ENCODE measurements at regions not wholly inside any gene's neighbourhood (a gene's known extent, or its start where the extent isn't known, plus 50 kb on each side); places are given as distances from the start of the nearest gene placed in this dataset.
"Not testable (repeated sequence)": the region's sequence is repeated elsewhere in the genome, so short reads cannot be mapped to it uniquely, and the experiment has no call there.

DNA sequence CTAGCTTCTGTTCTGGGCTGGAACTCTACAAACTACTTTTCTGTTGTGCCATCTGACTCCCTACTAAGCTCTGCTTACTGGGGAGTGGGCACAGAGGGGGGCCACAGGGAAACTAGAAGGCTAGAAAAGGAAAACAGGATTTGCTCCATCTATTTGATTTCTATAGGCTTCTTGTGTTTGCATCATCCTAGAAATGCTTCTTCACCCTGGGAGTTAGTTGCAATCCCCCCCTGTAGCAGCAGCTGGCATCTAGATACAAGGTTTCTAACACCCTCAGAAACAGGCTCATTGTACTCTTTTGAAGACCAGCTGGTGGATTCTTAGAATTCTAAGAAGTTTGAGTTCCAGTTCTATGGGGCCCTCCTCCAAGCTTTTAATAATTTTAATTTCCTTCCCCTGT is 213.4 kb downstream of the TMA16 start:
- Histone ChIP-seq H3K4me3 (no peak overlapping the region), H3K27ac (no peak overlapping the region), H3K36me3 (no peaks in the 10 kb centered on the region), H3K27me3 (no peaks in the 10 kb centered on the region), H3K9me3 (no peaks in the 10 kb centered on the region), H3K4me1 (no peaks in the 10 kb centered on the region)
- DNase-seq = no peak
- intact Hi-C loops (cut with DNase I) = no loop called here
- no peak for TF ChIP-seq POLR2A (IDR thresholded peaks at IDR 0.05)
- TF ChIP-seq, protein P1, sequence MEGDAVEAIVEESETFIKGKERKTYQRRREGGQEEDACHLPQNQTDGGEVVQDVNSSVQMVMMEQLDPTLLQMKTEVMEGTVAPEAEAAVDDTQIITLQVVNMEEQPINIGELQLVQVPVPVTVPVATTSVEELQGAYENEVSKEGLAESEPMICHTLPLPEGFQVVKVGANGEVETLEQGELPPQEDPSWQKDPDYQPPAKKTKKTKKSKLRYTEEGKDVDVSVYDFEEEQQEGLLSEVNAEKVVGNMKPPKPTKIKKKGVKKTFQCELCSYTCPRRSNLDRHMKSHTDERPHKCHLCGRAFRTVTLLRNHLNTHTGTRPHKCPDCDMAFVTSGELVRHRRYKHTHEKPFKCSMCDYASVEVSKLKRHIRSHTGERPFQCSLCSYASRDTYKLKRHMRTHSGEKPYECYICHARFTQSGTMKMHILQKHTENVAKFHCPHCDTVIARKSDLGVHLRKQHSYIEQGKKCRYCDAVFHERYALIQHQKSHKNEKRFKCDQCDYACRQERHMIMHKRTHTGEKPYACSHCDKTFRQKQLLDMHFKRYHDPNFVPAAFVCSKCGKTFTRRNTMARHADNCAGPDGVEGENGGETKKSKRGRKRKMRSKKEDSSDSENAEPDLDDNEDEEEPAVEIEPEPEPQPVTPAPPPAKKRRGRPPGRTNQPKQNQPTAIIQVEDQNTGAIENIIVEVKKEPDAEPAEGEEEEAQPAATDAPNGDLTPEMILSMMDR (IDR thresholded peaks at IDR 0.05) = no peak

- Histone ChIP-seq H3K27me3 (no peaks in the 10 kb centered on the region), H3K4me1 (no peaks in the 10 kb centered on the region), H3K9me3 (no peaks in the 10 kb centered on the region), H3K36me3 (no peaks in the 10 kb centered on the region), H3K27ac (no peak overlapping the region), H3K4me3 (no peak overlapping the region)
- 88 to 91% methylated on average over 1 of the region's 1 CpG for WGBS, 2 donors
- no peak for DNase-seq
- intact Hi-C loops (cut with DNase I) = no loop called here
- TF ChIP-seq, protein P1 (IDR thresholded peaks at IDR 0.05) = no peak
- no peak for TF ChIP-seq POLR2A (IDR thresholded peaks at IDR 0.05)
Observed at GRCh38 chr4:163709601-163710000, 215.1 kb downstream of the TMA16 start.

GRCh38 chr4:163710158-163710557 is 215.7 kb downstream of the TMA16 start:
- no peak overlapping the region for H3K27ac ChIP-seq
- no peak overlapping the region for H3K4me3 ChIP-seq
- H3K4me1 ChIP-seq = no peaks in the 10 kb centered on the region
- intact Hi-C loops (cut with DNase I) = no loop called here
- WGBS, 2 donors = 66 to 76% methylated on average over 2 of the region's 2 CpGs
- no peaks in the 10 kb centered on the region for H3K27me3 ChIP-seq
- H3K9me3 ChIP-seq = no peaks in the 10 kb centered on the region
- H3K36me3 ChIP-seq = no peaks in the 10 kb centered on the region
- TF ChIP-seq, protein P1 (IDR thresholded peaks at IDR 0.05) = no peak
- no peak for TF ChIP-seq POLR2A (IDR thresholded peaks at IDR 0.05)
- DNase-seq = no peak

GRCh38 chr4:163724495-163724894 is 230.0 kb downstream of the TMA16 start:
- H3K9me3 ChIP-seq; H3K27ac ChIP-seq; DNase-seq; H3K27me3 ChIP-seq; H3K36me3 ChIP-seq; H3K4me1 ChIP-seq; H3K4me3 ChIP-seq; intact Hi-C loops (cut with DNase I): not testable (repeated sequence)
- WGBS, 2 donors = 91% methylated on average over 7 of the region's 9 CpGs; no CpG with 5 or more reads in 1 of the 2 donors

GRCh38 chr4:163726641-163727040 is 232.2 kb downstream of the TMA16 start:
- Histone ChIP-seq H3K4me1 (no peaks in the 10 kb centered on the region), H3K27me3 (no peaks in the 10 kb centered on the region), H3K36me3 (no peaks in the 10 kb centered on the region), H3K27ac (no peak overlapping the region), H3K4me3 (no peak overlapping the region), H3K9me3 (no peaks in the 10 kb centered on the region)
- DNase-seq = no peak
- no peak for TF ChIP-seq POLR2A (IDR thresholded peaks at IDR 0.05)
- TF ChIP-seq, protein P1 (IDR thresholded peaks at IDR 0.05) = no peak
- intact Hi-C loops (cut with DNase I) = no loop called here
- WGBS, 2 donors = 65% methylated on average over 2 of the region's 2 CpGs

GRCh38 chr4:163731071-163731470 is 236.6 kb downstream of the TMA16 start:
- Histone ChIP-seq H3K36me3 (no peaks in the 10 kb centered on the region), H3K27ac (no peak overlapping the region), H3K27me3 (no peaks in the 10 kb centered on the region), H3K4me3 (no peak overlapping the region), H3K9me3 (no peaks in the 10 kb centered on the region), H3K4me1 (no peaks in the 10 kb centered on the region)
- WGBS, 2 donors = 63 to 67% methylated on average over 2 of the region's 2 CpGs
- TF ChIP-seq, protein P1 (IDR thresholded peaks at IDR 0.05) = no peak
- no peak for DNase-seq
- intact Hi-C loops (cut with DNase I) = no loop called here
